ENCODE measurements at regions not wholly inside any gene's neighbourhood (a gene's known extent, or its start where the extent isn't known, plus 50 kb on each side); places are given as distances from the start of the nearest gene placed in this dataset.

GRCh38 chr10:31215052-31215451 lies 104.0 kb upstream of the ZEB1 start:
- TF ChIP-seq MAX (IDR thresholded peaks at IDR 0.05; ENCODE audit: insufficient read depth, insufficient read length) (no peak), CTCF (IDR thresholded peaks at IDR 0.05; ENCODE audit: extremely low read depth in 1 of 2, insufficient read depth in 1 of 2, low read depth in 1 of 2, low read length in 2 of 2) (no peak), EZH2 (IDR thresholded peaks at IDR 0.05; ENCODE audit: borderline replicate concordance, low read depth, low read length, severe bottlenecking) (no peak), MYC (IDR thresholded peaks at IDR 0.05; ENCODE audit: low read depth, low read length) (no peak), GATA2 (IDR thresholded peaks at IDR 0.05; ENCODE audit: insufficient read depth, insufficient read length, low read depth, low read length) (no peak), POLR2A (IDR thresholded peaks at IDR 0.05; ENCODE audit: low read depth, low read length) (no peak)
